ENCODE measurements at regions not wholly inside any gene's neighbourhood (a gene's known extent, or its start where the extent isn't known, plus 50 kb on each side); places are given as distances from the start of the nearest gene placed in this dataset.

DNA sequence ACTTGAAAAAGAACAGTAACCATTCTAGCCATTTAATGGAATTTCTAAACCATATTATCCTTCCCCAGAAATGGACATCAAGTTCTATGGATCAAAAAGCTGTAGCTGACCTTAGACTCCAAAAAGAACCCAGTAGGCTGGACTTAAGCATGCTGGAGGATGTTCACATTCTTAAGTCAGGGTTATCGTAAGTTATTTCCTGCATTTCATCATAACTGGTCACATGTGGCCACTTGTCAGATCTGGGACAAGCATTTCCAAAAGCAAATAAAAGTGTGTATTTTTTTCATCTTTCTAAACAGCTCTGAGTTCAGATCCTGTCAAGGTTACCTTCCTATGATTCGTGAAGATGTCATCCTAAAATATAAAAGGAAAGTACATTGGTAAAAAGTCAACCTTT, 274.5 kb upstream of the PTGER4 start:
- TF ChIP-seq, protein P1, sequence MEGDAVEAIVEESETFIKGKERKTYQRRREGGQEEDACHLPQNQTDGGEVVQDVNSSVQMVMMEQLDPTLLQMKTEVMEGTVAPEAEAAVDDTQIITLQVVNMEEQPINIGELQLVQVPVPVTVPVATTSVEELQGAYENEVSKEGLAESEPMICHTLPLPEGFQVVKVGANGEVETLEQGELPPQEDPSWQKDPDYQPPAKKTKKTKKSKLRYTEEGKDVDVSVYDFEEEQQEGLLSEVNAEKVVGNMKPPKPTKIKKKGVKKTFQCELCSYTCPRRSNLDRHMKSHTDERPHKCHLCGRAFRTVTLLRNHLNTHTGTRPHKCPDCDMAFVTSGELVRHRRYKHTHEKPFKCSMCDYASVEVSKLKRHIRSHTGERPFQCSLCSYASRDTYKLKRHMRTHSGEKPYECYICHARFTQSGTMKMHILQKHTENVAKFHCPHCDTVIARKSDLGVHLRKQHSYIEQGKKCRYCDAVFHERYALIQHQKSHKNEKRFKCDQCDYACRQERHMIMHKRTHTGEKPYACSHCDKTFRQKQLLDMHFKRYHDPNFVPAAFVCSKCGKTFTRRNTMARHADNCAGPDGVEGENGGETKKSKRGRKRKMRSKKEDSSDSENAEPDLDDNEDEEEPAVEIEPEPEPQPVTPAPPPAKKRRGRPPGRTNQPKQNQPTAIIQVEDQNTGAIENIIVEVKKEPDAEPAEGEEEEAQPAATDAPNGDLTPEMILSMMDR (IDR thresholded peaks at IDR 0.05; ENCODE audit: low read depth, low read length): no peak
- TF ChIP-seq EZH2phosphoT487 (IDR thresholded peaks at IDR 0.05; ENCODE audit: low read depth): no peak

All from OCI-LY3 (cell line).